ENCODE measurements at regions not wholly inside any gene's neighbourhood (a gene's known extent, or its start where the extent isn't known, plus 50 kb on each side); places are given as distances from the start of the nearest gene placed in this dataset.
"Not testable (repeated sequence)": the region's sequence is repeated elsewhere in the genome, so short reads cannot be mapped to it uniquely, and the experiment has no call there.

DNA sequence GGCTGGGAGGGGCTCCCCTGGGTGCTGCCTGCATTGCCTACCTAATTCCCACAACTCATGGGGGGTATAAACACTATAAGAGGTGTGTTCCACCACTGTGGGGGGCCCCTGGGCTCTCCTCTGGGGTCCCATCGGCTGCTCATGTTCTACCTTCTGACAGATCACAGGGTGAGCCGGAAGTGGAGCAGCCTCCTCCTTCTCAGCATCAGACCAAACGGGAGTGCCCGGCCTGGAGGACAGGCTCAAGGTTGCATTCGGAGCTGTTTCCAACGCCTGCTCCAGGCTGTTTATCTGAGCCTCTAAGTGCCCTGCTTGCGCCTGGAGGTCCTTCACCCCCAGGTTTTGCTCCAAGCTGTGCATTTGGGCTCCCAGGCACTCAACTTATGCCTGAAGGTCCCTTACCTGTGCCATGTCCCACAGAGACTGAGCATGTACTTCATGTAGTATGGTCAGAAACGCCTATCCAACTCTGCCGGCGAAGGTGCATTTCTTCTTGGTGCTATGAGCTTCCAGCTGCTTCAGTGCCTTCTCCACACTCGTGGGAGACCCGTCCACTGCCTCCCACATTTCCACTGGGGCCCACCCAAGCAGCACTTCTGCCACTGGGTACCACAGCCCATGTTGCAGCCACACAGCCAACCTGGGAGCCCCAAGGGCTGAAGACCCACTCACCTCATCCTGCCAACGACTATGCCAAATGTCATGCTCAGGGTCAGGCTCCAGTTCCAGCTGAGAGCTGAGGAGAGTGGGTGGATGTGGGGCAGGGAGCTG, 232.1 kb downstream of the IGSF11 start:
- Histone ChIP-seq H3K36me3 (ENCODE audit: low read depth) (no peaks in the 10 kb centered on the region), H3K4me1 (ENCODE audit: low read depth) (no peaks in the 10 kb centered on the region), H3K4me3 (no peak overlapping the region), H3K9me3 (no peaks in the 10 kb centered on the region)
- intact Hi-C loops (cut with DNase I, micrococcal nuclease) = no loop called here
- DNase-seq = no peak
- ATAC-seq = no peak
- TF ChIP-seq, protein P1, sequence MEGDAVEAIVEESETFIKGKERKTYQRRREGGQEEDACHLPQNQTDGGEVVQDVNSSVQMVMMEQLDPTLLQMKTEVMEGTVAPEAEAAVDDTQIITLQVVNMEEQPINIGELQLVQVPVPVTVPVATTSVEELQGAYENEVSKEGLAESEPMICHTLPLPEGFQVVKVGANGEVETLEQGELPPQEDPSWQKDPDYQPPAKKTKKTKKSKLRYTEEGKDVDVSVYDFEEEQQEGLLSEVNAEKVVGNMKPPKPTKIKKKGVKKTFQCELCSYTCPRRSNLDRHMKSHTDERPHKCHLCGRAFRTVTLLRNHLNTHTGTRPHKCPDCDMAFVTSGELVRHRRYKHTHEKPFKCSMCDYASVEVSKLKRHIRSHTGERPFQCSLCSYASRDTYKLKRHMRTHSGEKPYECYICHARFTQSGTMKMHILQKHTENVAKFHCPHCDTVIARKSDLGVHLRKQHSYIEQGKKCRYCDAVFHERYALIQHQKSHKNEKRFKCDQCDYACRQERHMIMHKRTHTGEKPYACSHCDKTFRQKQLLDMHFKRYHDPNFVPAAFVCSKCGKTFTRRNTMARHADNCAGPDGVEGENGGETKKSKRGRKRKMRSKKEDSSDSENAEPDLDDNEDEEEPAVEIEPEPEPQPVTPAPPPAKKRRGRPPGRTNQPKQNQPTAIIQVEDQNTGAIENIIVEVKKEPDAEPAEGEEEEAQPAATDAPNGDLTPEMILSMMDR (IDR thresholded peaks at IDR 0.05) = no peak

GRCh38 chr3:118803096-118803476, 231.6 kb downstream of the IGSF11 start:
- no peaks in the 10 kb centered on the region for H3K4me1 ChIP-seq (ENCODE audit: low read depth)
- no peak overlapping the region for H3K4me3 ChIP-seq
- intact Hi-C loops (cut with DNase I, micrococcal nuclease) = no loop called here
- DNase-seq = no peak
- no peaks in the 10 kb centered on the region for H3K9me3 ChIP-seq
- TF ChIP-seq, protein P1 (IDR thresholded peaks at IDR 0.05) = no peak
- no peaks in the 10 kb centered on the region for H3K36me3 ChIP-seq (ENCODE audit: low read depth)
- no peak for ATAC-seq

GRCh38 chr3:118805007-118805406, 229.6 kb downstream of the IGSF11 start:
- ATAC-seq = no peak
- intact Hi-C loops (cut with DNase I, micrococcal nuclease) = no loop called here
- no peaks in the 10 kb centered on the region for H3K9me3 ChIP-seq
- no peak for DNase-seq
- H3K4me1 ChIP-seq (ENCODE audit: low read depth) = no peaks in the 10 kb centered on the region
- TF ChIP-seq, protein P1 (IDR thresholded peaks at IDR 0.05) = no peak
- H3K36me3 ChIP-seq (ENCODE audit: low read depth) = no peaks in the 10 kb centered on the region
- no peak overlapping the region for H3K4me3 ChIP-seq

DNA sequence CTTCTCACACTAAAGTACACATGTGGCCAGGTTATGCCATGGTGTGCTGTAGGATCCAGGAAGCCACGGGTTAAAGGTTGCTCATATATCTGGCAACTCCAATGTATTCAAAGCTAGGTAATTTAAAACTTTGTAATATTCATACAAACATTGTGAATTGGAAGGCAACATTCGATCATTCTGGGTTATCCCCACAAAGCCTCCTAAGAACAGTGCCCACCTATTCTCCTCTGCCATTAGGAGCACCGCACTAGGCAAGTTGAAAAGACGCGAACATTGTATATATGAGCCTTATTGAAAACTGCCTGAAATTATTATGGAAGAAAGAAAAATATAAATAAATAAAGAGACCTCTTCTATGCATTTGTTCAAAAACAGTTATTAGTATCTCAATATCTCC, 228.2 kb downstream of the IGSF11 start:
- Histone ChIP-seq H3K36me3 (ENCODE audit: low read depth) (no peaks in the 10 kb centered on the region), H3K9me3 (no peaks in the 10 kb centered on the region), H3K4me3 (no peak overlapping the region), H3K4me1 (ENCODE audit: low read depth) (no peaks in the 10 kb centered on the region)
- TF ChIP-seq, protein P1 (IDR thresholded peaks at IDR 0.05) = no peak
- ATAC-seq (no peak), DNase-seq (no peak)
- intact Hi-C loops (cut with DNase I, micrococcal nuclease) = no loop called here

- ATAC-seq; DNase-seq; H3K4me1 ChIP-seq (ENCODE audit: low read depth); H3K36me3 ChIP-seq (ENCODE audit: low read depth); intact Hi-C loops (cut with DNase I, micrococcal nuclease); H3K9me3 ChIP-seq; H3K4me3 ChIP-seq: not testable (repeated sequence)
Observed at GRCh38 chr3:118807349-118807748, 227.3 kb downstream of the IGSF11 start.

GRCh38 chr3:118808723-118809122, 225.9 kb downstream of the IGSF11 start:
- ATAC-seq = no peak
- DNase-seq = no peak
- Histone ChIP-seq H3K4me3 (no peak overlapping the region), H3K9me3 (no peaks in the 10 kb centered on the region), H3K4me1 (ENCODE audit: low read depth) (no peaks in the 10 kb centered on the region), H3K36me3 (ENCODE audit: low read depth) (no peaks in the 10 kb centered on the region)
- intact Hi-C loops (cut with DNase I, micrococcal nuclease) = no loop called here
- TF ChIP-seq, protein P1 (IDR thresholded peaks at IDR 0.05) = no peak
